ENCODE measurements at regions not wholly inside any gene's neighbourhood (a gene's known extent, or its start where the extent isn't known, plus 50 kb on each side); places are given as distances from the start of the nearest gene placed in this dataset.
A peak's percentile ranks its signal among the peaks of the same experiment; 100 is the strongest.

DNA sequence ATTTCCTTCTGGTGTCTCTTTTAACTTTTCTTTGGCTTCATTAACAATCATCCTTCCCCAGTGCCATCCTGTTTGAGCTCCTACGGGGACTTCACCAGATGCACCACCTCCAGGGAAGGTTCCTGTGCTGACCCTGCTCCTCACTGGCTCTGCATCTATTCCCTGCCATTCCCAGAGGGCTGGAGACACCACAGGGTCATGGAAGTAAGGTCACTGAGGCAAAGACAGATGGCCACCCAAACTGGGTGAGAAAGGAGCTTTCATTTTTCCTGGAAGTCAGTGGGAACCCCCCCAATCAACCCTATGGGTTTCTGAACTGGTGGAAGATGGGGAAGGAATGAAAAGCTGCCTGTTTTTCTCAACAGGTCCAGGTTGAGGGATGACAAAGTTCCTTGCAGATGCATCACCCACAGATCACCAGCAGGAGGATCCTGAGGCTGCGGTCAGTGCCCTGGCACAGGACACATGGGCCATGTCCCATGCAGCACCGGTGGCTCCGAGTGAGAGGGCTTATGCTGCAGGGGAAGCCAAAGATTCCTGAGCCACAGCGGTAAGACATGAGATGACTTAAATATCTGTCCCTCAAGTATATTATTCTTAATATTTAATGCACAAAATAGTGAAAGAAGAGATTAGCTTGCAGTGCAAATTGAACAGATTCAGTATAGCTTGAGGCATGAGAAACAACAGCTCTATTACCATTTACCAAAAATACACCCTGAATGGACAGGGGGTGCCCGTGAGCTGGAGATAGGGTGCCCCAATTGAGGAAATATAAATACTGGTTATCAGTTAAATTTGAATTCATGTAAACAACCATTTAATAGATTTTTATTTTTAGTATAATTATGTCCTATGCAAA lies 73.0 kb upstream of the VPREB1 start:
- Histone ChIP-seq H3K4me3 (ENCODE audit: low read depth, low read length) (no peak overlapping the region), H3K27me3 (ENCODE audit: control insufficient read depth, insufficient read depth, low read length) (peaks cover 10% of the 10 kb centered on the region), H3K27ac (ENCODE audit: low read depth, low read length) (no peak overlapping the region), H3K9me3 (ENCODE audit: control insufficient read depth, insufficient read depth, low read length) (no peaks in the 10 kb centered on the region)
- CTCF ChIA-PET: interaction anchor here (0.8 to 2.0 kb wide), 3 partner anchors 11 to 36 kb away, joined by 3 to 6 read pairs (median 4); no protein-coding TSS in a partner anchor
- no peak for DNase-seq (ENCODE audit: low read depth, low spot score)
- POLR2A ChIA-PET: no interaction called here
- TF ChIP-seq, protein P1, sequence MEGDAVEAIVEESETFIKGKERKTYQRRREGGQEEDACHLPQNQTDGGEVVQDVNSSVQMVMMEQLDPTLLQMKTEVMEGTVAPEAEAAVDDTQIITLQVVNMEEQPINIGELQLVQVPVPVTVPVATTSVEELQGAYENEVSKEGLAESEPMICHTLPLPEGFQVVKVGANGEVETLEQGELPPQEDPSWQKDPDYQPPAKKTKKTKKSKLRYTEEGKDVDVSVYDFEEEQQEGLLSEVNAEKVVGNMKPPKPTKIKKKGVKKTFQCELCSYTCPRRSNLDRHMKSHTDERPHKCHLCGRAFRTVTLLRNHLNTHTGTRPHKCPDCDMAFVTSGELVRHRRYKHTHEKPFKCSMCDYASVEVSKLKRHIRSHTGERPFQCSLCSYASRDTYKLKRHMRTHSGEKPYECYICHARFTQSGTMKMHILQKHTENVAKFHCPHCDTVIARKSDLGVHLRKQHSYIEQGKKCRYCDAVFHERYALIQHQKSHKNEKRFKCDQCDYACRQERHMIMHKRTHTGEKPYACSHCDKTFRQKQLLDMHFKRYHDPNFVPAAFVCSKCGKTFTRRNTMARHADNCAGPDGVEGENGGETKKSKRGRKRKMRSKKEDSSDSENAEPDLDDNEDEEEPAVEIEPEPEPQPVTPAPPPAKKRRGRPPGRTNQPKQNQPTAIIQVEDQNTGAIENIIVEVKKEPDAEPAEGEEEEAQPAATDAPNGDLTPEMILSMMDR (IDR thresholded peaks at IDR 0.05; ENCODE audit: low read depth, low read length): peak; percentile 41

DNA sequence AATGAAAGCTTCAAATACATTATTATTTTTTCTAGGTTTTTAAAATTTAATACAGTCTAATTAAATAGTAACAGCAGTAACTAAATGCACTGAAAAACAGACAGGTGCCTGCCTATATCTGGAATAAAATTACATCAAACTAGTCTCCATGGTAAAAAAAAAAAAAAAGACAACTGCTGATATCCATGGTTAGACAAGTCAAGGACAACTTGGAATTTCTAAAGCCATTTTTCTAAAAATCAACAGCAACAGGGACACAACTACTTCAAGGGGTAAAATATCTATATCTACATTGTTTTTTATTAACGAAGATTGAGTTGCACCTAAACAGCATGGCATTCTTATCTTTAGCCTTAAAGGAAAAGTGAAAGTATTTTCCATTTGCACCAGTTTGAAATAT lies 74.7 kb upstream of the VPREB1 start:
- no peaks in the 10 kb centered on the region for H3K9me3 ChIP-seq (ENCODE audit: control insufficient read depth, insufficient read depth, low read length)
- TF ChIP-seq, protein P1 (IDR thresholded peaks at IDR 0.05; ENCODE audit: low read depth, low read length): no peak
- ChIA-PET CTCF (interaction anchor here (1.2 to 1.5 kb wide), 2 partner anchors 12 to 13 kb away, joined by 3 to 8 read pairs; no protein-coding TSS in a partner anchor), POLR2A (no interaction called here)
- no peak for DNase-seq (ENCODE audit: low read depth, low spot score)
- H3K27ac ChIP-seq (ENCODE audit: low read depth, low read length): no peak overlapping the region
- no peak overlapping the region for H3K4me3 ChIP-seq (ENCODE audit: low read depth, low read length)
- H3K27me3 ChIP-seq (ENCODE audit: control insufficient read depth, insufficient read depth, low read length): peaks cover 14% of the 10 kb centered on the region

DNA sequence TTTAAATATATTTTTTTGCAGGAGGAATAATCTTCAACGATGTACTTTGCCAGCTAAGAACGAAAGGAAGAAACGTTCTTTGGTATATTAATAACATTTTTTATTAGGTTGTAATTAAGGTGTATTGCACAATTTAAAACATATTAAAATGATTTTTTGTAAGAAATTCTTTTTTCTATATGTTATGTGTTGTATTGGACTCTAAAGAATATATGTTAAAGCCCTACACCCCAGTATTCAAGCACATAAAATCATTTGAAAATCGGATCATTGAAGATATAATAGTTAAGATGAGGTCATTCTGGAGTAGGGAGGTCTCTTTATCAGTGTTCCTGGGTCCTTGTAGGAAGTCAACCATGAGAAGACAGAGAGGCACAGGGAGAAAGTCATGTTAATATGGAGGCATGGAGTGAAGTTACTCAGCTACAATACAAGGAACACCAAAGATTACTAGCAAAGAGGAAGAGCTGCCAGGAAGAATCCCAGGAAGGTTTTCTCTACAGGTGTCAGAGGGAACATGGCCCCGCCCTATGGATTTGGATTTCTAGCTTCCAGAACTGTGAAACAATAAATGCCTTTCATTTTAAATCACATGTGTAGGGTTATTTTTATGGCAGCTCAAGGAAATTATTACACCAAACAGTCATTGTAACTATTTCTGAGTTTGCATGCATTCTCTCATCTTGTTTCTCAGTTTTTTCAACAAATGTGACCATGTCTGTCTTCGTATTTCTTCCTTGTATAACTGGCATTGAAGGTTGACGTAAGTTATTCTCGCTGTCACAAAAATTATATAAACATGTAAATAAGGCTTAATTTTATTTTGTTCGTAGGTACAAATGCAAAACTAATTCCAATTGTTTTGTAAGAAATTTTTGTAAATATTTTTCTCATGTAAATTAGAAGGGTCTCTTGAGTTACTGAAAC lies 75.4 kb upstream of the VPREB1 start:
- Histone ChIP-seq H3K9me3 (ENCODE audit: control insufficient read depth, insufficient read depth, low read length) (no peaks in the 10 kb centered on the region), H3K4me3 (ENCODE audit: low read depth, low read length) (no peak overlapping the region), H3K27ac (ENCODE audit: low read depth, low read length) (no peak overlapping the region), H3K27me3 (ENCODE audit: control insufficient read depth, insufficient read depth, low read length) (peaks cover 16% of the 10 kb centered on the region)
- no peak for DNase-seq (ENCODE audit: low read depth, low spot score)
- ChIA-PET CTCF (interaction anchor here (1.4 to 1.5 kb wide), 2 partner anchors 11 to 58 kb away, joined by 3 to 8 read pairs; no protein-coding TSS in a partner anchor), POLR2A (interaction anchor here (0.6 kb wide), 1 partner anchor 1128 kb away, joined by 8 read pairs; no protein-coding TSS in a partner anchor)
- TF ChIP-seq, protein P1 (IDR thresholded peaks at IDR 0.05; ENCODE audit: low read depth, low read length): no peak

- H3K4me3 ChIP-seq (ENCODE audit: low read depth, low read length): peak overlapping the region; percentile 47
- no peak overlapping the region for H3K27ac ChIP-seq (ENCODE audit: low read depth, low read length)
- H3K27me3 ChIP-seq (ENCODE audit: control insufficient read depth, insufficient read depth, low read length): peaks cover 19% of the 10 kb centered on the region
- DNase-seq (ENCODE audit: low read depth, low spot score): peak; percentile 50
- ChIA-PET POLR2A (interaction anchor here (0.6 kb wide), 1 partner anchor 1129 kb away, joined by 8 read pairs; no protein-coding TSS in a partner anchor), CTCF (interaction anchor here (0.6 to 1.5 kb wide), 3 partner anchors 10 to 86 kb away, joined by 3 to 8 read pairs (median 5); no protein-coding TSS in a partner anchor)
- no peaks in the 10 kb centered on the region for H3K9me3 ChIP-seq (ENCODE audit: control insufficient read depth, insufficient read depth, low read length)
- TF ChIP-seq, protein P1 (IDR thresholded peaks at IDR 0.05; ENCODE audit: low read depth, low read length): no peak
Measured at GRCh38 chr22:22168190-22168940, 76.2 kb upstream of the VPREB1 start.
